Sigmoid colon (tissue), 6 donors: ENCODE measurements at regions not wholly inside any gene's neighbourhood (a gene's known extent, or its start where the extent isn't known, plus 50 kb on each side); places are given as distances from the start of the nearest gene placed in this dataset.
A peak's percentile ranks its signal among the peaks of the same experiment; 100 is the strongest.
"Not testable (repeated sequence)": the region's sequence is repeated elsewhere in the genome, so short reads cannot be mapped to it uniquely, and the experiment has no call there.

Experiments
- DNase-seq: peaks from one replicate; pipeline ENCODE4 v3.0.0-alpha.2; 2019
- H3K27ac ChIP-seq, 4 donors: fragments of 200-600 bp; sonication (generic); one replicate each; pipeline ENCODE4 v1.5.1; 2016 to 2019; ENCODE audit warnings: mild to moderate bottlenecking in 1 of 4
- H3K27me3 ChIP-seq, 3 donors: fragments of 200-600 bp; sonication (generic); one replicate each; pipeline ENCODE4 v1.5.1; 2019; ENCODE audit warnings: mild to moderate bottlenecking in 1 of 3
- H3K36me3 ChIP-seq, 4 donors: fragments of 200-600 bp; sonication (generic); one replicate each; pipeline ENCODE4 v1.5.1; 2016 to 2019
- H3K4me1 ChIP-seq, 4 donors: fragments of 200-600 bp; sonication (generic); one replicate each; pipeline ENCODE4 v1.5.1; 2017 to 2019
- H3K4me3 ChIP-seq, 4 donors: fragments of 200-600 bp; sonication (generic); one replicate each; pipeline ENCODE4 v1.5.1; 2017 to 2019; ENCODE audit warnings: mild to moderate bottlenecking in 2 of 4, moderate library complexity in 1 of 4
- H3K9me3 ChIP-seq, 4 donors: fragments of 200-600 bp in 3 of 4; sonication (generic) in 3 of 4; one replicate each; pipeline versions ENCODE4 v1.5.1 to v1.6.1; 2013 to 2019
- CTCF ChIP-seq, 4 experiments: fragments of 450-650 bp in 3 of 4; fragments of 200-600 bp in 1 of 4; IDR thresholded peaks; one replicate each; pipeline ENCODE4 v1.5.1; 2016 to 2019; ENCODE audit warnings: antibody characterized with exemption in 4 of 4, mild to moderate bottlenecking in 3 of 4, moderate library complexity in 2 of 4
- EP300 ChIP-seq, 4 donors: sonication (generic); formaldehyde crosslinking; IDR thresholded peaks; one replicate each; pipeline ENCODE4 v1.6.1; 2017; ENCODE audit warnings: antibody characterized with exemption in 4 of 4
- POLR2A ChIP-seq, 2 donors: fragments of 450-650 bp; IDR thresholded peaks; one replicate each; pipeline ENCODE4 v1.6.1; 2016; ENCODE audit warnings: antibody characterized with exemption in 2 of 2, mild to moderate bottlenecking in 2 of 2, moderate library complexity in 2 of 2
- POLR2AphosphoS5 ChIP-seq, 4 donors: sonication (generic); formaldehyde crosslinking; IDR thresholded peaks; one replicate each; pipeline ENCODE4 v1.6.1; 2017; ENCODE audit warnings: antibody characterized with exemption in 4 of 4
- WGBS, 2 donors: extraction: QIAGEN DNeasy Blood & Tissue Kit; methylation state at CpG; one replicate each; pipeline ENCODE4 v1.1.7; 2013; 5-methylcytosine and 5-hydroxymethylcytosine counted together
- intact Hi-C: fragments of 100-400 bp; cut with DNase I; formaldehyde crosslinking; loops from one replicate; pipeline ENCODE4 v1.15.1; 2023
- donor health status: healthy with polysubstance abuse.
- donor health status: healthy.

DNA sequence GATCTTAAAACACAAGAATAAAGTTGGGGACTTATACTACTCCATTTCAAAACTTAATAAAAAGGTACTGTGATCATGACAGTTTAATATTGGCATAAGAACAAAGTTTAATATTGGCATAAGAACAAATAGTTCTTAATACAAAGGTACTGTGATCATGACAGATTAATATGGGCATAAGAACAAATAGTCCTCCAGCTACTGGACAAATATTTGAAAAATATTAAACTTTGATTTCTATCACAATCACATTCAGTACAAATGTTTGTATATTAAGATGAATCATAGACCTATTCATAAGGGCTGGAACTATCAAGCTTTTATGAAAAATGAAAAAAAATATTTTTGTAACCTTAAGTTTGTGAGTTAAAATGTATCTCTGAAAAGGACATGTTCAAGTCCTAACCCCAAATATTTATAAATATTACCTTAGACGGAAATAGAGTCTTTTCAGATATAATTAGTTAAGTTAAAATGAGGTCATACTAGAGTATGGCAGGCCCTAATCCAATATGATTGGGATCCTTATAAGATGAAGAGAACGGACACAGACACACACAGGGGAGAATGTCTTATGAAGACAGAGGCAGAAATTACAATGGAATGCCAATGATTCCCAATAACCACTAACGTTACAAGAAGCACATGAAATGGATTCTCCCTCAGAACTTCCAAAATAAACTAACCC lies 79.1 kb upstream of the RGS1 start:
- no peak for DNase-seq
- H3K4me3 ChIP-seq: no peak overlapping the region
- TF ChIP-seq CTCF (IDR thresholded peaks at IDR 0.05): no peak
- H3K9me3 ChIP-seq: no peaks in the 10 kb centered on the region
- intact Hi-C loops: no loop called here
- no peaks in the 10 kb centered on the region for H3K36me3 ChIP-seq
- H3K27ac ChIP-seq: peak overlapping the region; percentile 23 to 70 (median 57)
- 85 to 88% methylated on average over 3 of the region's 3 CpGs for WGBS, 2 donors
- H3K4me1 ChIP-seq: peaks cover 0 to 38% (median 17%) of the 10 kb centered on the region in 4 donors
- H3K27me3 ChIP-seq: no peaks in the 10 kb centered on the region

DNA sequence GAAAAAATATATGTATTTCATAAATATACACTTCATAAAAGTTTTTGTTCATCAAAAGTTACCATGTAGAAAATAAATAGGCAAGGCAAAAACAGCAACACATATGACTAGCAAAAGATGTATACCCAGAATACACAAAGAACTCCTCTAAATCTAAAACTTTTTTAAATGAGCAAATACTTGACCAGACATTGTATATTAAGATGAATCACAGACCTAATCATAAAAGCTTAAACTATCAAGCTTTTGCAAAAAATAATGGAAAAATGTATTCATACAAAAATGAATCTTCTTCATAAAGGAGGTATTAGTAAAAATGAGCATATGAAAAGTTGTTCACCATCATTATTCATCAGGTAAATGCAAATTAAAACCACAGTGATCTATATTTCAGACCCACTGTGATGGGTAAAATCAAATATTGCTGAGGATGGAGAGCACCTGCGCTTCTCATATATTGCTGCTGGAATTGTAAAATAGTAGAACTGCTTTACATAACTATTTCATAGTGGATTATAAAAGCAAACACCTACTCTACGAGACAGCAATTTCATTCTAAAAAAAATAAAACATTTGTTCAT lies 78.3 kb upstream of the RGS1 start:
- WGBS, 2 donors: 62 to 83% methylated on average over 2 of the region's 2 CpGs
- no peak for DNase-seq
- Histone ChIP-seq H3K9me3 (no peaks in the 10 kb centered on the region), H3K27me3 (no peaks in the 10 kb centered on the region), H3K27ac (peak overlapping the region; percentile 23 to 70 (median 57)), H3K36me3 (no peaks in the 10 kb centered on the region), H3K4me3 (no peak overlapping the region), H3K4me1 (peaks cover 0 to 30% (median 9%) of the 10 kb centered on the region in 4 donors)
- intact Hi-C loops: no loop called here
- TF ChIP-seq EP300 (IDR thresholded peaks at IDR 0.05): no peak
- no peak for TF ChIP-seq POLR2AphosphoS5 (IDR thresholded peaks at IDR 0.05)
- TF ChIP-seq CTCF (IDR thresholded peaks at IDR 0.05): no peak
- TF ChIP-seq POLR2A (IDR thresholded peaks at IDR 0.05): no peak

- H3K36me3 ChIP-seq, H3K4me3 ChIP-seq, H3K27me3 ChIP-seq, DNase-seq, intact Hi-C loops, H3K9me3 ChIP-seq: not testable (repeated sequence)
- 91 to 94% methylated on average over 13 of the region's 13 CpGs for WGBS, 2 donors
- peaks cover 0 to 22% (median 4%) of the 10 kb centered on the region in 4 donors for H3K4me1 ChIP-seq
- peak overlapping the region in 3 of 4 donors; percentile 54 to 70 (median 60) for H3K27ac ChIP-seq
Observed at GRCh38 chr1:192498092-192498491, 77.5 kb upstream of the RGS1 start.

GRCh38 chr1:192499061-192499581 lies 76.5 kb upstream of the RGS1 start:
- H3K36me3 ChIP-seq, H3K27ac ChIP-seq, intact Hi-C loops, H3K27me3 ChIP-seq, H3K9me3 ChIP-seq, H3K4me3 ChIP-seq: not testable (repeated sequence)
- 96 to 98% methylated on average over 29 of the region's 29 CpGs for WGBS, 2 donors
- peak; percentile 48 for DNase-seq
- H3K4me1 ChIP-seq: peaks cover 0 to 22% (median 4%) of the 10 kb centered on the region in 4 donors

GRCh38 chr1:192500541-192500940 lies 75.0 kb upstream of the RGS1 start:
- H3K4me3 ChIP-seq, H3K27ac ChIP-seq, DNase-seq, H3K27me3 ChIP-seq, H3K36me3 ChIP-seq, H3K9me3 ChIP-seq, intact Hi-C loops: not testable (repeated sequence)
- peaks cover 0 to 22% (median under 1%) of the 10 kb centered on the region in 4 donors for H3K4me1 ChIP-seq
- WGBS, 2 donors: 94 to 97% methylated on average over 20 to 23 of the region's 23 CpGs

DNA sequence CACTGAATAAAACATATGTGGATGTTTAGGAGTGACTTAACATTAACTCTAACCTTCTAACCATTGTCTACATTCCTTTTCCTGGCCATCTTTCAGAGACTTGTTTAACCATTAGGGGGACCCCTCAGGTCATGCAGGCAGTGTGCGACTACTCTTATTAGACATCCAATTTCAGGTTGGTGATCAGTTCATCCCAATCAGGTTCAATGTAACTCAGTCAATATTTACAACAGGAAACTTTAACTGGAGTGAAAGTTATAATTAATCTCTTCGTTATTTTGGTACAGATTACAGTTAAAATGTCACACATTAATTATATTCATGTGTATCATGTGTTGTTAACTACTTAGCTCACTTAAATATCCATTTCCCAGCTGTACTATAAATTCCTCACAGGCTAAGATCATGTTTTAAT lies 68.8 kb upstream of the RGS1 start:
- no peaks in the 10 kb centered on the region for H3K9me3 ChIP-seq
- TF ChIP-seq POLR2AphosphoS5 (IDR thresholded peaks at IDR 0.05) (no peak), POLR2A (IDR thresholded peaks at IDR 0.05) (no peak), CTCF (IDR thresholded peaks at IDR 0.05) (no peak), EP300 (IDR thresholded peaks at IDR 0.05) (no peak)
- no peaks in the 10 kb centered on the region for H3K27me3 ChIP-seq
- H3K4me1 ChIP-seq: peaks cover 0 to 4% (median 1%) of the 10 kb centered on the region in 4 donors
- no peak overlapping the region for H3K27ac ChIP-seq
- DNase-seq: no peak
- intact Hi-C loops: no loop called here
- WGBS, 2 donors: 52 to 64% methylated on average over 2 of the region's 2 CpGs
- H3K4me3 ChIP-seq: no peak overlapping the region
- no peaks in the 10 kb centered on the region for H3K36me3 ChIP-seq
